ENCODE measurements at regions not wholly inside any gene's neighbourhood (a gene's known extent, or its start where the extent isn't known, plus 50 kb on each side); places are given as distances from the start of the nearest gene placed in this dataset.

DNA sequence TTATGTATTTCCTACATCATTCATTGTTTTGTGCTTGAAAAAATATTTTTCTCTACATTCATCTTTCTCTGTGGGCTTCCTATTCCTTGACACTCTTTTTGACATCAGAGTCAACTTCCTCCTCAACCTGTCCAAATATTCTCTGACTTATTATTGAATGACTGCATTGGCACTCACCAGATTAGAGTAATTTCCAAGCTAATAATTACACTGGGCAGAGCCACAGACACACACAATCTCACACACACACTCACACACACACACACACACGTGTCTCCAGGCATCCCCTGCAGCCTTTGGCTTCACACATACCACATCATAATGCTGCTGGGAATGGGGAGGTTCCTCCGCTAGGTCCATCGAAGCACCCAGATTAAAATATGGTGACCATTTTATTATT is 184.5 kb downstream of the SYK start:
- TF ChIP-seq POLR2AphosphoS5 (IDR thresholded peaks at IDR 0.05) = no peak
- TF ChIP-seq, protein P1, sequence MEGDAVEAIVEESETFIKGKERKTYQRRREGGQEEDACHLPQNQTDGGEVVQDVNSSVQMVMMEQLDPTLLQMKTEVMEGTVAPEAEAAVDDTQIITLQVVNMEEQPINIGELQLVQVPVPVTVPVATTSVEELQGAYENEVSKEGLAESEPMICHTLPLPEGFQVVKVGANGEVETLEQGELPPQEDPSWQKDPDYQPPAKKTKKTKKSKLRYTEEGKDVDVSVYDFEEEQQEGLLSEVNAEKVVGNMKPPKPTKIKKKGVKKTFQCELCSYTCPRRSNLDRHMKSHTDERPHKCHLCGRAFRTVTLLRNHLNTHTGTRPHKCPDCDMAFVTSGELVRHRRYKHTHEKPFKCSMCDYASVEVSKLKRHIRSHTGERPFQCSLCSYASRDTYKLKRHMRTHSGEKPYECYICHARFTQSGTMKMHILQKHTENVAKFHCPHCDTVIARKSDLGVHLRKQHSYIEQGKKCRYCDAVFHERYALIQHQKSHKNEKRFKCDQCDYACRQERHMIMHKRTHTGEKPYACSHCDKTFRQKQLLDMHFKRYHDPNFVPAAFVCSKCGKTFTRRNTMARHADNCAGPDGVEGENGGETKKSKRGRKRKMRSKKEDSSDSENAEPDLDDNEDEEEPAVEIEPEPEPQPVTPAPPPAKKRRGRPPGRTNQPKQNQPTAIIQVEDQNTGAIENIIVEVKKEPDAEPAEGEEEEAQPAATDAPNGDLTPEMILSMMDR (IDR thresholded peaks at IDR 0.05) = no peak
- no peak for TF ChIP-seq POLR2A (IDR thresholded peaks at IDR 0.05)
